GM12873 (cell line): ENCODE measurements at regions not wholly inside any gene's neighbourhood (a gene's known extent, or its start where the extent isn't known, plus 50 kb on each side); places are given as distances from the start of the nearest gene placed in this dataset.

Experiments
- CTCF ChIP-seq: IDR thresholded peaks from 2 replicates; pipeline ENCODE4 v1.5.1; 2012; ENCODE audit warnings: low read depth, mild to moderate bottlenecking, moderate library complexity, low read length, control low read depth; ENCODE audit not compliant: insufficient read depth; ENCODE audit errors: missing control alignments

- no peak for TF ChIP-seq CTCF
These were observed 55.1 kb downstream of the PJA1 start for GRCh38 chrX:69110116-69110530.

GRCh38 chrX:69109706-69110105 lies 55.5 kb downstream of the PJA1 start:
- TF ChIP-seq CTCF = no peak

- TF ChIP-seq CTCF = no peak
These were observed 56.1 kb downstream of the PJA1 start for GRCh38 chrX:69109036-69109663.

GRCh38 chrX:69107747-69108401 lies 57.4 kb downstream of the PJA1 start:
- no peak for TF ChIP-seq CTCF

GRCh38 chrX:69107231-69107739 lies 58.0 kb downstream of the PJA1 start:
- TF ChIP-seq CTCF = no peak

GRCh38 chrX:69104756-69105434 lies 60.4 kb downstream of the PJA1 start:
- TF ChIP-seq CTCF = no peak

- no peak for TF ChIP-seq CTCF
These were observed 61.7 kb downstream of the PJA1 start for GRCh38 chrX:69103539-69103938.
